ENCODE measurements at regions not wholly inside any gene's neighbourhood (a gene's known extent, or its start where the extent isn't known, plus 50 kb on each side); places are given as distances from the start of the nearest gene placed in this dataset.

DNA sequence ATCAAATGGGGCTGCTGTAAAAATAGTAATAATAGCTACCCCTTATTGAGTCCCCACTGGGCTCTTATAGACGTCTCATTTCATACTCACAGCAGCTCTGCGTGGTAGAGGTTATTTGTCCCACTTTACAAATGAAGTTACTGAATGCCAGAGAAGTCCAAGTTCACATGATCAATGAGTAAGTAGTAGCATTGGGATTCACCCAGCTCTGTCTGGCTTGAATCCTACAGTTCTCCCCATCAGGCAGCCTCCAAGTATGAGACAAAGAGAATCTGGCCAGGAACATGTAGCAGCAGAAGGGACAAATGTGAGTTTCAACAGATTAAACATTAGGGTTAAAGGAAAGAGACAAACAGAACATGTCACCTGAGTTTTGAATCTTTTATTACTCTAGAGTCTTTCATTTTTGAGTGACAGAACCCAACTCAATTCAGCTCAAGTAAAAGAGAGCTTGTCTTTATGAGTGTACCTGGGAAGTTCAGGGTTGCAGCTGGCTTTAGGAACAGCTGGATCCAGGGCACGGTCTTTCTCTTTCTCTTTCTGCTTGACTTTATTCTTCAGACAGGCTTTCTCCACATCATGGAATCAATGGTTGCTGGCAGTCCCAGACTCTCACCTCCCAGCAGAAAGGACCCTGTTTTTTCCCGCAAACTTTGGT, 64.1 kb upstream of the JDP2 start:
- no peaks in the 10 kb centered on the region for H3K27me3 ChIP-seq (ENCODE audit: insufficient read depth)
- H3K9me2 ChIP-seq (ENCODE audit: insufficient read depth): 0 out of 2 replicates have a peak, but pooled peaks cover 2% of the 10 kb centered on the region
- H3K4me1 ChIP-seq (ENCODE audit: insufficient read depth): no peaks in the 10 kb centered on the region

GRCh38 chr14:75365116-75365515, 62.7 kb upstream of the JDP2 start:
- Mint-ChIP-seq H3K9me3 (no peaks in the 10 kb centered on the region), H3K27me3 (ENCODE audit: insufficient read depth, low read depth, poor library complexity) (peaks cover 6% of the 10 kb centered on the region), H3K27ac (no peak overlapping the region), H3K36me3 (ENCODE audit: low read depth) (no peaks in the 10 kb centered on the region), H3K4me1 (no peaks in the 10 kb centered on the region), H3K4me3 (no peak overlapping the region)
- H3K36me3 ChIP-seq (ENCODE audit: insufficient read depth): no peaks in the 10 kb centered on the region
- no peaks in the 10 kb centered on the region for H3K79me2 ChIP-seq (replicated peaks; ENCODE audit: insufficient read depth)
- no peaks in the 10 kb centered on the region; the same call in 1 of the 2 replicates for H3K9me2 ChIP-seq (ENCODE audit: insufficient read depth)
- no peaks in the 10 kb centered on the region for H3K4me1 ChIP-seq (ENCODE audit: insufficient read depth)
- H3K27ac ChIP-seq (ENCODE audit: low read depth): no peak overlapping the region
- H4K20me1 ChIP-seq (replicated peaks; ENCODE audit: insufficient read depth): no peaks in the 10 kb centered on the region
- ATAC-seq (no peak), DNase-seq (ENCODE audit: low spot score) (no peak)
- H2AFZ ChIP-seq: 0 out of 2 replicates have a peak overlapping the region, but pooled peaks have one; percentile 32
- no peaks in the 10 kb centered on the region for H3K27me3 ChIP-seq (ENCODE audit: insufficient read depth)
- no peak overlapping the region for H3K4me3 ChIP-seq
- H3K4me2 ChIP-seq: no peak overlapping the region
- H3F3A ChIP-seq (replicated peaks; ENCODE audit: low read depth): no peaks in the 10 kb centered on the region
- TF ChIP-seq STAT1 (IDR thresholded peaks at IDR 0.05; ENCODE audit: unreplicated experiment) (no peak), ZNF462 (CRISPR knock-in tag; IDR thresholded peaks at IDR 0.05) (no peak), POLR2AphosphoS5 (IDR thresholded peaks at IDR 0.05; ENCODE audit: low read depth) (no peak), ZNF114 (CRISPR knock-in tag; IDR thresholded peaks at IDR 0.05) (no peak), EZH2 (IDR thresholded peaks at IDR 0.05; ENCODE audit: low read depth, unreplicated experiment) (no peak), JUNB (IDR thresholded peaks at IDR 0.05; ENCODE audit: unreplicated experiment) (no peak), CTCF (conservative IDR thresholded peaks at IDR 0.05; ENCODE audit: low read depth in 2 of 2) (no peak)

More for the DNA sequence above, 64.1 kb upstream of the JDP2 start:
- Histone ChIP-seq H3F3A (replicated peaks; ENCODE audit: low read depth) (no peaks in the 10 kb centered on the region), H3K4me2 (no peak overlapping the region), H3K36me3 (ENCODE audit: insufficient read depth) (no peaks in the 10 kb centered on the region), H4K20me1 (replicated peaks; ENCODE audit: insufficient read depth) (no peaks in the 10 kb centered on the region), H2AFZ (no peak overlapping the region; the same call in 1 of the 2 replicates), H3K79me2 (replicated peaks; ENCODE audit: insufficient read depth) (no peaks in the 10 kb centered on the region), H3K4me3 (no peak overlapping the region), H3K27ac (ENCODE audit: low read depth) (no peak overlapping the region)
- Mint-ChIP-seq H3K27ac (no peak overlapping the region), H3K9me3 (no peaks in the 10 kb centered on the region), H3K27me3 (ENCODE audit: insufficient read depth, low read depth, poor library complexity) (peaks cover 6% of the 10 kb centered on the region), H3K4me1 (no peaks in the 10 kb centered on the region), H3K36me3 (ENCODE audit: low read depth) (no peaks in the 10 kb centered on the region), H3K4me3 (no peak overlapping the region)
- no peak for ATAC-seq
- DNase-seq (ENCODE audit: low spot score): no peak
- TF ChIP-seq CTCF (conservative IDR thresholded peaks at IDR 0.05; ENCODE audit: low read depth in 2 of 2) (no peak), JUNB (IDR thresholded peaks at IDR 0.05; ENCODE audit: unreplicated experiment) (no peak), ZNF114 (CRISPR knock-in tag; IDR thresholded peaks at IDR 0.05) (no peak), EZH2phosphoT487 (IDR thresholded peaks at IDR 0.05; ENCODE audit: unreplicated experiment) (no peak)
